PC-3 (cell line): ENCODE measurements at regions not wholly inside any gene's neighbourhood (a gene's known extent, or its start where the extent isn't known, plus 50 kb on each side); places are given as distances from the start of the nearest gene placed in this dataset.

Source experiments
- ATAC-seq: fragments of 200-7000 bp; cut with Tn5 transposase; 2 replicates; pipeline ENCODE4 v1.9.1; 2020; ENCODE audit warnings: mild to moderate bottlenecking, moderate library complexity
- BruUV-seq: library from RNA; stranded (reverse); fragments of 400-500 nt; replicated peaks from 2 replicates; lab custom pipeline; 2021; lab: Mats Ljungman, UMichigan
- CTCF ChIA-PET: fragments of 300-600 bp; sonication (Branson Sonifier 250); formaldehyde crosslinking; loops from one replicate; lab custom pipeline; 2022; ENCODE audit warnings: antibody characterized with exemption; lab: Charles Lee
- POLR2A ChIA-PET: fragments of 300-600 bp; sonication (Branson Sonifier 250); formaldehyde crosslinking; loops from one replicate; lab custom pipeline; 2022; ENCODE audit warnings: antibody characterized with exemption; ENCODE audit not compliant: unreplicated experiment; lab: Charles Lee
- DNase-seq: peaks from one replicate; pipeline ENCODE4 v3.0.0-alpha.2; 2015
- H2AFZ ChIP-seq: fragments of 300-600 bp; sonication (generic); 2 replicates; pipeline ENCODE4 v1.6.0; 2016; ENCODE audit warnings: antibody characterized with exemption, low read length
- H3F3A ChIP-seq: fragments of 300-600 bp; sonication (generic); one replicate; pipeline ENCODE4 v1.6.0; 2017; ENCODE audit warnings: antibody characterized with exemption, low read length, control low read depth, mild to moderate bottlenecking; ENCODE audit not compliant: unreplicated experiment
- H3K27ac ChIP-seq: fragments of 300-600 bp; sonication (generic); 2 replicates; pipeline ENCODE4 v1.5.1; 2016; ENCODE audit warnings: mild to moderate bottlenecking, low read length
- H3K27me3 ChIP-seq: fragments of 300-600 bp; sonication (generic); 2 replicates; pipeline ENCODE4 v1.6.1; 2016; ENCODE audit warnings: low read length, mixed read lengths
- H3K36me3 ChIP-seq: fragments of 300-600 bp; sonication (generic); 2 replicates; pipeline ENCODE4 v1.6.1; 2016; ENCODE audit warnings: low read depth, mixed run types, low read length, mixed read lengths
- H3K4me1 ChIP-seq: fragments of 300-600 bp; sonication (generic); 2 replicates; pipeline ENCODE4 v1.5.1; 2016; ENCODE audit warnings: low read length; ENCODE audit not compliant: insufficient read depth
- H3K4me2 ChIP-seq: fragments of 300-600 bp; sonication (generic); 2 replicates; pipeline ENCODE4 v1.6.0; 2016; ENCODE audit warnings: low read length
- H3K4me3 ChIP-seq: fragments of 300-600 bp; sonication (generic); 2 replicates; pipeline ENCODE4 v1.5.1; 2016; ENCODE audit warnings: mild to moderate bottlenecking, low read length, mixed read lengths
- H3K79me2 ChIP-seq: fragments of 300-600 bp; sonication (generic); 2 replicates; pipeline ENCODE4 v1.6.1; 2017; ENCODE audit warnings: low read length, mixed read lengths
- H3K9ac ChIP-seq: fragments of 300-600 bp; sonication (generic); 2 replicates; pipeline ENCODE4 v1.6.0; 2016; ENCODE audit warnings: mild to moderate bottlenecking, low read length
- H3K9me2 ChIP-seq: fragments of 300-600 bp; sonication (generic); replicated peaks from 2 replicates; pipeline ENCODE4 v1.6.1; 2016; ENCODE audit warnings: mixed run types, low read length, mixed read lengths
- H3K9me3 ChIP-seq: fragments of 300-600 bp; sonication (generic); 2 replicates; pipeline ENCODE4 v1.6.1; 2016; ENCODE audit warnings: low read length, mixed read lengths
- H4K20me1 ChIP-seq: fragments of 300-600 bp; sonication (generic); 2 replicates; pipeline ENCODE4 v1.6.1; 2016; ENCODE audit warnings: low read length, mixed read lengths
- EZH2 ChIP-seq: fragments of 300-600 bp; sonication (generic); IDR thresholded peaks from one replicate; pipeline ENCODE4 v1.6.1; 2017; ENCODE audit warnings: antibody characterized with exemption, mild to moderate bottlenecking, low read length; ENCODE audit not compliant: unreplicated experiment
- EZH2phosphoT487 ChIP-seq: fragments of 300-600 bp; sonication (generic); IDR thresholded peaks from 2 replicates; pipeline ENCODE4 v1.6.1; 2018; ENCODE audit warnings: mild to moderate bottlenecking, antibody characterized with exemption, low read length, borderline replicate concordance
- intact Hi-C: fragments of 100-400 bp; cut with micrococcal nuclease; formaldehyde crosslinking; loops from 2 replicates; pipeline ENCODE4 v1.9.0; 2023
- TF ChIP-seq, protein P1 (sequence below): fragments of 300-600 bp; sonication (generic); conservative IDR thresholded peaks from 2 replicates; pipeline ENCODE4 v1.5.1; 2017; ENCODE audit warnings: antibody characterized with exemption, low read depth, mild to moderate bottlenecking, low read length

DNA sequence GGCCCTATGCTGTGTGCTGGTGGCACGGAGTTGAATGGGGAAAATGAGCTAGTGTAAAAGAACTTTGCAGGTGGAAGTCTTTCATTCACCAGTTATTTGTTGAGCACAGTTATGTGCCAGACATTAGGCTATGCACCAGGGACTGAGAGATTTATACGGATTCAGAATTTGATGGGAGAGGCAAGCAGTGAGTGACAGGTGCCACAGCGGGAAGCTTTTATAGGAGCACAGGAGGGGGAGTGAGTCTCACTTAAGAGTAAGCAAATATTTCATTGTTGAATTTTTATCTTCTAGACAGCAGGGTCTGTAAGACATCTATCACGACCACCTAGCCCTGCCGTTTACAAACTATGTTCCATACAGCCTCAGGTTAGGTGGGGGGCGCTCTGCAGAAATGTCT lies 320.6 kb downstream of the SNAPC1 start:
- peaks cover 12% of the 10 kb centered on the region; the same call in 1 of the 2 replicates for H3K36me3 ChIP-seq
- TF ChIP-seq EZH2phosphoT487 (no peak), EZH2 (no peak)
- TF ChIP-seq, protein P1, sequence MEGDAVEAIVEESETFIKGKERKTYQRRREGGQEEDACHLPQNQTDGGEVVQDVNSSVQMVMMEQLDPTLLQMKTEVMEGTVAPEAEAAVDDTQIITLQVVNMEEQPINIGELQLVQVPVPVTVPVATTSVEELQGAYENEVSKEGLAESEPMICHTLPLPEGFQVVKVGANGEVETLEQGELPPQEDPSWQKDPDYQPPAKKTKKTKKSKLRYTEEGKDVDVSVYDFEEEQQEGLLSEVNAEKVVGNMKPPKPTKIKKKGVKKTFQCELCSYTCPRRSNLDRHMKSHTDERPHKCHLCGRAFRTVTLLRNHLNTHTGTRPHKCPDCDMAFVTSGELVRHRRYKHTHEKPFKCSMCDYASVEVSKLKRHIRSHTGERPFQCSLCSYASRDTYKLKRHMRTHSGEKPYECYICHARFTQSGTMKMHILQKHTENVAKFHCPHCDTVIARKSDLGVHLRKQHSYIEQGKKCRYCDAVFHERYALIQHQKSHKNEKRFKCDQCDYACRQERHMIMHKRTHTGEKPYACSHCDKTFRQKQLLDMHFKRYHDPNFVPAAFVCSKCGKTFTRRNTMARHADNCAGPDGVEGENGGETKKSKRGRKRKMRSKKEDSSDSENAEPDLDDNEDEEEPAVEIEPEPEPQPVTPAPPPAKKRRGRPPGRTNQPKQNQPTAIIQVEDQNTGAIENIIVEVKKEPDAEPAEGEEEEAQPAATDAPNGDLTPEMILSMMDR, result no peak
- intact Hi-C loops, result no loop called here
- H2AFZ ChIP-seq, result no peak overlapping the region
- no peaks in the 10 kb centered on the region for H3K27me3 ChIP-seq
- no peaks in the 10 kb centered on the region for H3K9me2 ChIP-seq
- ATAC-seq (no peak), DNase-seq (no peak)
- H3K9me3 ChIP-seq, result no peaks in the 10 kb centered on the region
- no peak overlapping the region for H3K4me2 ChIP-seq
- H3K4me1 ChIP-seq, result no peaks in the 10 kb centered on the region
- no TSS peak for BruUV-seq
- no peak overlapping the region for H3K27ac ChIP-seq
- no peaks in the 10 kb centered on the region for H4K20me1 ChIP-seq
- no peaks in the 10 kb centered on the region for H3K79me2 ChIP-seq
- ChIA-PET CTCF (no interaction called here), POLR2A (no interaction called here)
- H3K4me3 ChIP-seq, result no peak overlapping the region
- no peak overlapping the region for H3K9ac ChIP-seq
- no peaks in the 10 kb centered on the region for H3F3A ChIP-seq

DNA sequence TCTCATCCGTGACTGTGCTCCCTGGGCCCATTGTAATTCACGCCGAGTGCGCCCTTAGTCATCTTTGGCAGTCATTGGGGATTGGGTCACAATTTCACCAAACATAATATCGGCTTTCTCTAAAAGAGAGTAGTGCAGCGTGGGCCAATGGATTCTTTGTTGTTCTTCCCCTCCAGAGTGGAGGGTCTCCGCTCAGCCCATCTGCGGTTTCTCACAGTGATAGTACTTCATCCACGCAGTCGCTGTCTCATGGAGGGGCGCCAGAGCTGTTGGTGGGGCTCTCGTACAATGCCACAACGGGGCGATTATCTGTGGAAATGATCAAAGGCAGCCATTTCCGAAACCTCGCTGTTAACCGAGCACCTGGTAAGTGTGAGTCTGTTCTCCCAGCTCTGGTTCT lies 321.8 kb downstream of the SNAPC1 start:
- H3K9me2 ChIP-seq, result no peaks in the 10 kb centered on the region
- no peak overlapping the region for H3K27ac ChIP-seq

DNA sequence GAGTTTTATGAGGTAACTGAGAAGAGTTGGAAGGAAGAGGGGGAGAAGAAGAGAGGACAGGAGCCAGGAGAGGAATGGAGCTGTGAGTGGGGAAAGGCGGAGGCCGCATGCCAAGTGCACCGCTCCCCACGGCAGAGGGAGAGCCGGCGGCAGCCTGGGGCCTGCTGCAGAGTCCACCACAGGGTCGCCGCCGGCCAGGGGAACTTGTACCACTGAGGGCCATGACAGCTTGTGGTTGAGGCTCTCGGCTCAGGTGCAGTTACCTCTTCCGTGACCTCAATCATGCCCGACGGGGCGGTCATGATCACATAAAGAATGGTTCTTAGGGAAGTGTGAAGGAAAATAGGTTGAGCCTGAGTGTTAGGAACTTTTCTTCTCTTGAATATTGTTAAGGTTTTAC lies 325.0 kb downstream of the SNAPC1 start:
- no peaks in the 10 kb centered on the region for H3K9me2 ChIP-seq
- DNase-seq (no peak), ATAC-seq (no peak)
- POLR2A ChIA-PET, result no interaction called here
- CTCF ChIA-PET, result no interaction called here
- H3K27ac ChIP-seq, result no peak overlapping the region
- peaks cover 20% of the 10 kb centered on the region; the same call in 1 of the 2 replicates for H3K36me3 ChIP-seq
- H3K4me2 ChIP-seq, result no peak overlapping the region
- H3F3A ChIP-seq, result no peaks in the 10 kb centered on the region
- no peaks in the 10 kb centered on the region for H3K79me2 ChIP-seq
- no peaks in the 10 kb centered on the region for H3K4me1 ChIP-seq
- H2AFZ ChIP-seq, result no peak overlapping the region
- H3K9ac ChIP-seq, result no peak overlapping the region
- H3K4me3 ChIP-seq, result no peak overlapping the region
- TF ChIP-seq EZH2 (no peak), EZH2phosphoT487 (no peak)
- TF ChIP-seq, protein P1, result no peak
- no peaks in the 10 kb centered on the region for H3K27me3 ChIP-seq
- no peaks in the 10 kb centered on the region for H4K20me1 ChIP-seq
- intact Hi-C loops, result no loop called here
- no TSS peak for BruUV-seq
- no peaks in the 10 kb centered on the region for H3K9me3 ChIP-seq

More for the DNA sequence above, 321.8 kb downstream of the SNAPC1 start:
- intact Hi-C loops, result no loop called here
- no peaks in the 10 kb centered on the region for H3K9me3 ChIP-seq
- no peaks in the 10 kb centered on the region for H3K4me1 ChIP-seq
- no peaks in the 10 kb centered on the region for H3F3A ChIP-seq
- no peaks in the 10 kb centered on the region for H3K27me3 ChIP-seq
- TF ChIP-seq, protein P1, result no peak
- TF ChIP-seq EZH2phosphoT487, result no peak
- TF ChIP-seq EZH2, result no peak
- ChIA-PET CTCF (no interaction called here), POLR2A (interaction anchor here (0.7 kb wide), 1 partner anchor 158 kb away, joined by 3 read pairs; no protein-coding TSS in a partner anchor)
- H3K9ac ChIP-seq, result no peak overlapping the region
- no peak overlapping the region for H3K4me3 ChIP-seq
- no peaks in the 10 kb centered on the region for H4K20me1 ChIP-seq
- H3K4me2 ChIP-seq, result no peak overlapping the region
- no peaks in the 10 kb centered on the region for H3K79me2 ChIP-seq
- ATAC-seq (no peak), DNase-seq (no peak)
- BruUV-seq, result no TSS peak
- H2AFZ ChIP-seq, result no peak overlapping the region
- H3K36me3 ChIP-seq, result peaks cover 12% of the 10 kb centered on the region; the same call in 1 of the 2 replicates
